Liver (tissue), 8 donors: ENCODE measurements at regions not wholly inside any gene's neighbourhood (a gene's known extent, or its start where the extent isn't known, plus 50 kb on each side); places are given as distances from the start of the nearest gene placed in this dataset.

ENCODE experiments used
- DNase-seq: peaks from one replicate; pipeline ENCODE4 v3.0.0-alpha.2; 2017; ENCODE audit warnings: low spot score
- H3K27ac ChIP-seq, 2 donors: one replicate each; pipeline ENCODE4 v1.7.0; 2013; ENCODE audit warnings: inconsistent platforms in 2 of 2, low read length in 2 of 2, control low read depth in 1 of 2, low read depth in 1 of 2, mild to moderate bottlenecking in 1 of 2
- H3K27me3 ChIP-seq, 4 donors: one replicate each; pipeline versions ENCODE4 v1.6.1 to v1.7.0; 2013; ENCODE audit warnings: low read length in 3 of 4, inconsistent platforms in 1 of 4, mild to moderate bottlenecking in 1 of 4, moderate library complexity in 1 of 4; ENCODE audit not compliant: control insufficient read depth in 4 of 4, insufficient read depth in 4 of 4
- H3K36me3 ChIP-seq, 4 donors: one replicate each; pipeline versions ENCODE4 v1.6.1 to v1.7.0; 2013; ENCODE audit warnings: low read length in 3 of 4, mild to moderate bottlenecking in 3 of 4, low read depth in 1 of 4, moderate library complexity in 1 of 4; ENCODE audit not compliant: control insufficient read depth in 4 of 4, insufficient read depth in 3 of 4
- H3K4me1 ChIP-seq, 4 donors: one replicate each; pipeline versions ENCODE4 v1.6.1 to v1.7.0; 2013; ENCODE audit warnings: low read length in 3 of 4, mild to moderate bottlenecking in 3 of 4, moderate library complexity in 1 of 4; ENCODE audit not compliant: control insufficient read depth in 4 of 4, insufficient read depth in 4 of 4
- H3K4me3 ChIP-seq, 3 donors: one replicate each; pipeline versions ENCODE4 v1.6.1 to v1.7.0; 2013; ENCODE audit warnings: low read length in 3 of 3, control low read depth in 1 of 3, low read depth in 1 of 3, mild to moderate bottlenecking in 1 of 3
- H3K9ac ChIP-seq, 2 donors: one replicate each; pipeline ENCODE4 v1.7.0; 2013; ENCODE audit warnings: low read length in 2 of 2, mild to moderate bottlenecking in 2 of 2, moderate library complexity in 2 of 2, control low read depth in 1 of 2, low read depth in 1 of 2
- H3K9me3 ChIP-seq, 4 donors: one replicate each; pipeline versions ENCODE4 v1.6.1 to v1.7.0; 2013; ENCODE audit warnings: low read length in 3 of 4; ENCODE audit not compliant: control insufficient read depth in 4 of 4
- EGR1 ChIP-seq, 2 donors: IDR thresholded peaks; 2 replicates each; pipeline ENCODE4 v1.6.1; 2016 to 2018; ENCODE audit warnings: antibody characterized with exemption in 2 of 2, low read depth in 2 of 2
- FOXA1 ChIP-seq: IDR thresholded peaks from 2 replicates; pipeline ENCODE4 v1.6.1; 2016; ENCODE audit warnings: antibody characterized with exemption
- FOXA2 ChIP-seq: IDR thresholded peaks from 2 replicates; pipeline ENCODE4 v1.6.1; 2016; ENCODE audit warnings: antibody characterized with exemption
- GABPA ChIP-seq, 2 donors: IDR thresholded peaks in 1 of 2; conservative IDR thresholded peaks in 1 of 2; 2 replicates each; pipeline ENCODE4 v1.6.1; 2016; ENCODE audit warnings: antibody characterized with exemption in 2 of 2, mild to moderate bottlenecking in 1 of 2, moderate library complexity in 1 of 2
- HNF4A ChIP-seq, 2 donors: conservative IDR thresholded peaks; 2 replicates each; pipeline ENCODE4 v1.6.1; 2016; ENCODE audit warnings: antibody characterized with exemption in 2 of 2, mild to moderate bottlenecking in 2 of 2
- HNF4G ChIP-seq: IDR thresholded peaks from 2 replicates; pipeline ENCODE4 v1.6.1; 2016; ENCODE audit warnings: antibody characterized with exemption
- JUND ChIP-seq, 2 donors: IDR thresholded peaks; 2 replicates each; pipeline ENCODE4 v1.6.1; 2016; ENCODE audit warnings: antibody characterized with exemption in 2 of 2
- MAX ChIP-seq: IDR thresholded peaks from 2 replicates; pipeline ENCODE4 v1.6.1; 2016; ENCODE audit warnings: antibody characterized with exemption
- NR2F2 ChIP-seq: IDR thresholded peaks from 2 replicates; pipeline ENCODE4 v1.6.1; 2016; ENCODE audit warnings: antibody characterized with exemption
- RAD21 ChIP-seq, 2 donors: IDR thresholded peaks; 2 replicates each; pipeline ENCODE4 v1.6.1; 2016; ENCODE audit warnings: antibody characterized with exemption in 2 of 2, mild to moderate bottlenecking in 2 of 2
- RXRA ChIP-seq, 2 donors: IDR thresholded peaks; 2 replicates each; pipeline ENCODE4 v1.6.1; 2017 to 2018; ENCODE audit warnings: antibody characterized with exemption in 2 of 2, mild to moderate bottlenecking in 1 of 2
- SP1 ChIP-seq: IDR thresholded peaks from 2 replicates; pipeline ENCODE4 v1.6.1; 2018; ENCODE audit warnings: antibody characterized with exemption, mild to moderate bottlenecking
- TAF1 ChIP-seq: conservative IDR thresholded peaks from 2 replicates; pipeline ENCODE4 v1.6.1; 2016; ENCODE audit warnings: antibody characterized with exemption, mild to moderate bottlenecking
- YY1 ChIP-seq: IDR thresholded peaks from 2 replicates; pipeline ENCODE4 v1.6.1; 2016; ENCODE audit warnings: antibody characterized with exemption, mild to moderate bottlenecking
- ZBTB33 ChIP-seq: IDR thresholded peaks from 2 replicates; pipeline ENCODE4 v1.6.1; 2016; ENCODE audit warnings: antibody characterized with exemption
- WGBS: extraction: QIAGEN DNeasy Blood & Tissue Kit; methylation state at CpG from one replicate; pipeline ENCODE4 v1.1.7; 2013; 5-methylcytosine and 5-hydroxymethylcytosine counted together
- TF ChIP-seq, protein P1 (sequence below): IDR thresholded peaks from 2 replicates; pipeline ENCODE4 v1.6.1; 2016; ENCODE audit warnings: antibody characterized with exemption, mild to moderate bottlenecking
- TF ChIP-seq, protein P2 (sequence below): fragments of 150-350 bp; IDR thresholded peaks from 2 replicates; pipeline ENCODE4 v1.5.1; 2017; ENCODE audit warnings: improper control_type of control experiment, low read depth, low read length; ENCODE audit not compliant: missing input control
- TF ChIP-seq, protein P3 (sequence below): IDR thresholded peaks from 2 replicates; pipeline ENCODE4 v1.6.1; 2016; ENCODE audit warnings: antibody characterized with exemption
- donor health status: healthy.
- donor health status: healthy.
- donor health status: healthy.
- donor health status: healthy.
- donor health status: healthy.

DNA sequence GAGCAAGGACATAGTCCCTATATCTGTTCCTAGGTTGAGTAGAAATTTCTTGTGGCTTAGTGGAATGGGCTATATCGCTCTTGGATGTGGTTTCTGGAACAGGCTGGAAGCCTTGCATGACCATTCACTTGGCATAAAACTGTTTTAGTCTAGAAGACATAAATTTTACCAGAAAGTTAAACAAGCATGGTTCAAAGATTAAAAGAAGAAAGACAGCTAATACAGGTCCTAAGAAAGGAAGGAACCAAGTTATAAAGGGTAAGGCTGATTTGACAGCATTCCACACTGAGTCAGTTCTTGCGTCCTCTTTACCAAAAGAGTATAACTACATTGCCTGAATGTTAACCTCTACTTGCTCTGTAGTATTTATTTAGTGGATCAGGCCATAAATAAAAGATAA lies 724.2 kb downstream of the SORCS1 start:
- H3K36me3 ChIP-seq: no peaks in the 10 kb centered on the region
- H3K9me3 ChIP-seq: peaks cover 0 to under 1% (median 0%) of the 10 kb centered on the region in 4 donors
- no peaks in the 10 kb centered on the region for H3K27me3 ChIP-seq
- H3K4me3 ChIP-seq: no peak overlapping the region
- no peaks in the 10 kb centered on the region for H3K4me1 ChIP-seq
- 92% methylated on average over 2 of the region's 2 CpGs for WGBS
- TF ChIP-seq HNF4A (conservative IDR thresholded peaks at IDR 0.05): no peak
- TF ChIP-seq, protein P1, sequence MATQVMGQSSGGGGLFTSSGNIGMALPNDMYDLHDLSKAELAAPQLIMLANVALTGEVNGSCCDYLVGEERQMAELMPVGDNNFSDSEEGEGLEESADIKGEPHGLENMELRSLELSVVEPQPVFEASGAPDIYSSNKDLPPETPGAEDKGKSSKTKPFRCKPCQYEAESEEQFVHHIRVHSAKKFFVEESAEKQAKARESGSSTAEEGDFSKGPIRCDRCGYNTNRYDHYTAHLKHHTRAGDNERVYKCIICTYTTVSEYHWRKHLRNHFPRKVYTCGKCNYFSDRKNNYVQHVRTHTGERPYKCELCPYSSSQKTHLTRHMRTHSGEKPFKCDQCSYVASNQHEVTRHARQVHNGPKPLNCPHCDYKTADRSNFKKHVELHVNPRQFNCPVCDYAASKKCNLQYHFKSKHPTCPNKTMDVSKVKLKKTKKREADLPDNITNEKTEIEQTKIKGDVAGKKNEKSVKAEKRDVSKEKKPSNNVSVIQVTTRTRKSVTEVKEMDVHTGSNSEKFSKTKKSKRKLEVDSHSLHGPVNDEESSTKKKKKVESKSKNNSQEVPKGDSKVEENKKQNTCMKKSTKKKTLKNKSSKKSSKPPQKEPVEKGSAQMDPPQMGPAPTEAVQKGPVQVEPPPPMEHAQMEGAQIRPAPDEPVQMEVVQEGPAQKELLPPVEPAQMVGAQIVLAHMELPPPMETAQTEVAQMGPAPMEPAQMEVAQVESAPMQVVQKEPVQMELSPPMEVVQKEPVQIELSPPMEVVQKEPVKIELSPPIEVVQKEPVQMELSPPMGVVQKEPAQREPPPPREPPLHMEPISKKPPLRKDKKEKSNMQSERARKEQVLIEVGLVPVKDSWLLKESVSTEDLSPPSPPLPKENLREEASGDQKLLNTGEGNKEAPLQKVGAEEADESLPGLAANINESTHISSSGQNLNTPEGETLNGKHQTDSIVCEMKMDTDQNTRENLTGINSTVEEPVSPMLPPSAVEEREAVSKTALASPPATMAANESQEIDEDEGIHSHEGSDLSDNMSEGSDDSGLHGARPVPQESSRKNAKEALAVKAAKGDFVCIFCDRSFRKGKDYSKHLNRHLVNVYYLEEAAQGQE: no peak
- no peak for TF ChIP-seq HNF4G
- TF ChIP-seq RAD21 (IDR thresholded peaks at IDR 0.05): no peak
- no peak for TF ChIP-seq RXRA (IDR thresholded peaks at IDR 0.05)
- no peak for TF ChIP-seq YY1
- TF ChIP-seq TAF1: no peak
- no peak for TF ChIP-seq FOXA2
- TF ChIP-seq, protein P2, sequence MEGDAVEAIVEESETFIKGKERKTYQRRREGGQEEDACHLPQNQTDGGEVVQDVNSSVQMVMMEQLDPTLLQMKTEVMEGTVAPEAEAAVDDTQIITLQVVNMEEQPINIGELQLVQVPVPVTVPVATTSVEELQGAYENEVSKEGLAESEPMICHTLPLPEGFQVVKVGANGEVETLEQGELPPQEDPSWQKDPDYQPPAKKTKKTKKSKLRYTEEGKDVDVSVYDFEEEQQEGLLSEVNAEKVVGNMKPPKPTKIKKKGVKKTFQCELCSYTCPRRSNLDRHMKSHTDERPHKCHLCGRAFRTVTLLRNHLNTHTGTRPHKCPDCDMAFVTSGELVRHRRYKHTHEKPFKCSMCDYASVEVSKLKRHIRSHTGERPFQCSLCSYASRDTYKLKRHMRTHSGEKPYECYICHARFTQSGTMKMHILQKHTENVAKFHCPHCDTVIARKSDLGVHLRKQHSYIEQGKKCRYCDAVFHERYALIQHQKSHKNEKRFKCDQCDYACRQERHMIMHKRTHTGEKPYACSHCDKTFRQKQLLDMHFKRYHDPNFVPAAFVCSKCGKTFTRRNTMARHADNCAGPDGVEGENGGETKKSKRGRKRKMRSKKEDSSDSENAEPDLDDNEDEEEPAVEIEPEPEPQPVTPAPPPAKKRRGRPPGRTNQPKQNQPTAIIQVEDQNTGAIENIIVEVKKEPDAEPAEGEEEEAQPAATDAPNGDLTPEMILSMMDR: no peak
- no peak for TF ChIP-seq MAX
- no peak for TF ChIP-seq FOXA1
- TF ChIP-seq SP1: no peak
- TF ChIP-seq, protein P3, sequence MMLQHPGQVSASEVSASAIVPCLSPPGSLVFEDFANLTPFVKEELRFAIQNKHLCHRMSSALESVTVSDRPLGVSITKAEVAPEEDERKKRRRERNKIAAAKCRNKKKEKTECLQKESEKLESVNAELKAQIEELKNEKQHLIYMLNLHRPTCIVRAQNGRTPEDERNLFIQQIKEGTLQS: no peak
- TF ChIP-seq NR2F2: no peak
- TF ChIP-seq JUND (IDR thresholded peaks at IDR 0.05): no peak
- no peak for TF ChIP-seq EGR1 (IDR thresholded peaks at IDR 0.05; ENCODE audit: low read depth in 2 of 2)
- TF ChIP-seq ZBTB33: no peak
- no peak for TF ChIP-seq GABPA (IDR thresholded peaks at IDR 0.05 in 1 of 2, conservative IDR thresholded peaks at IDR 0.05 in 1 of 2)
- no peak overlapping the region for H3K27ac ChIP-seq
- H3K9ac ChIP-seq: no peak overlapping the region
- DNase-seq: no peak
